GM13977 (cell line): ENCODE measurements at regions not wholly inside any gene's neighbourhood (a gene's known extent, or its start where the extent isn't known, plus 50 kb on each side); places are given as distances from the start of the nearest gene placed in this dataset.

ENCODE experiments used
- DNase-seq: peaks from one replicate; pipeline ENCODE4 v3.0.0; 2012; ENCODE audit warnings: low spot score
- CTCF ChIP-seq: IDR thresholded peaks from 2 replicates; pipeline ENCODE4 v1.5.1; 2012; ENCODE audit warnings: mild to moderate bottlenecking, control low read depth; ENCODE audit not compliant: insufficient read depth; ENCODE audit errors: extremely low read depth, missing control alignments
- in situ Hi-C: fragments of 300-500 bp; cut with MboI; formaldehyde crosslinking; loops from one replicate; pipeline ENCODE4 v1.12.0; 2022; ENCODE audit warnings: low sequenced_read_pairs, low pct_unique_long_range_greater_than_20kb, mixed read lengths, inconsistent platforms; ENCODE audit not compliant: unreplicated experiment

GRCh38 chr5:3913279-3913678, 317.6 kb downstream of the IRX1 start:
- TF ChIP-seq CTCF = no peak
- in situ Hi-C loops = no loop called here
- DNase-seq = no peak

DNA sequence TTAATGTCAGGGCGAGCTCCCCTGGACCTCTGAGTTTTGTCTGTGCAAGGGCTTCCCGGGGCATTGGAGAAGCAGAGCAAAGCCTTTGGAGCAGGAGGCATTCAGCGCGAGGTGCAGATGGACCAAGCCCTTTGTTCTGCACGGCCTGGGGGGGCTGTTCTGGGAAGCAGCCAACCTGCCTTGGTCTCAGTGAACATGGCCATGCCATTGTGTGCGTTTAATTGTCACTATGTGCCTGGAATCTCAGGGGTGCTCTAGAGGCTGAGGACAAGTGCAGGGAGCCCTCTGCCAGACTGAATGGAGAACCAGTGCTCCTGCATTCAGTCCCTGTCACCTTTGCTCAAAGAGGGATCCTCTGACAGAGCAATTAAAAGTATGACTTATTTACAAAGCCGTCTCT, 329.4 kb downstream of the IRX1 start:
- in situ Hi-C loops = no loop called here
- no peak for DNase-seq
- no peak for TF ChIP-seq CTCF

- no peak for TF ChIP-seq CTCF
- in situ Hi-C loops = no loop called here
Measured at GRCh38 chr5:3925935-3926334, 330.3 kb downstream of the IRX1 start.

GRCh38 chr5:3929799-3930198, 334.2 kb downstream of the IRX1 start:
- no peak for TF ChIP-seq CTCF
- no peak for DNase-seq
- in situ Hi-C loops = no loop called here

More at GRCh38 chr5:3925935-3926334, 330.3 kb downstream of the IRX1 start:
- no peak for DNase-seq

DNA sequence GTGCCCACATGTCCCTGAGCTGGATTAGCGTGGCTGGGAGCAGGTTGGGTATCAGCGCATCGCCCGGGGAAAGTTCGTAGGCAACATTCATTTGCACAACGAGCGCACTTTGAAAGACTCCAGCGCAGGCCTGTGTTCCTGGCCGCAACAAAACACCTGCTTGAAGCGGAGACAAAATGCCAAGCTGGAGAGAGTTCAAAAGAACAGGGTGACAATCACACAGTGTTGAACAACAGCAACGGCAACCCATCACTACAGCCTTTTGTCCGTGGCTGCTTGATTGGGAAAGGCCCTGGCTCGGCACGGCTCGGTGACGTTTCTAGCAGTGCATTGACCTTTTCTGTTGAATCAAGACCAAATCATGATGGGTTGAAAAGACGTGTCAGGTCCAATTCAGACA, 336.3 kb downstream of the IRX1 start:
- DNase-seq = no peak
- in situ Hi-C loops = no loop called here
- no peak for TF ChIP-seq CTCF

GRCh38 chr5:3933536-3933935, 337.9 kb downstream of the IRX1 start:
- in situ Hi-C loops = no loop called here
- no peak for TF ChIP-seq CTCF
- no peak for DNase-seq

- in situ Hi-C loops = no loop called here
- no peak for DNase-seq
- TF ChIP-seq CTCF = no peak
Measured at GRCh38 chr5:3933966-3934365, 338.3 kb downstream of the IRX1 start.
